Gastroesophageal sphincter (tissue), 4 donors: ENCODE measurements at regions not wholly inside any gene's neighbourhood (a gene's known extent, or its start where the extent isn't known, plus 50 kb on each side); places are given as distances from the start of the nearest gene placed in this dataset.

Source experiments
- ATAC-seq: fragments of 150-250 bp; one replicate; pipeline ENCODE4 v1.9.1; 2016; ENCODE audit warnings: mild to moderate bottlenecking, moderate library complexity
- H3K27ac ChIP-seq, 4 donors: fragments of 200-600 bp; sonication (generic) in 3 of 4; 1 replicate in 3 of 4; 2 replicates in 1 of 4; pipeline ENCODE4 v1.5.1; 2016 to 2019
- H3K27me3 ChIP-seq: fragments of 200-600 bp; sonication (generic); one replicate; pipeline ENCODE4 v1.5.1; 2019
- H3K36me3 ChIP-seq, 2 donors: fragments of 200-600 bp; sonication (generic); one replicate each; pipeline ENCODE4 v1.5.1; 2019; ENCODE audit warnings: control low read depth in 1 of 2
- H3K4me1 ChIP-seq, 3 donors: fragments of 200-600 bp; sonication (generic); 1 replicate in 2 of 3; 2 replicates in 1 of 3; pipeline ENCODE4 v1.5.1; 2016 to 2019; ENCODE audit warnings: control low read depth in 2 of 3
- H3K4me3 ChIP-seq, 2 donors: fragments of 200-600 bp; sonication (generic); one replicate each; pipeline ENCODE4 v1.5.1; 2019; ENCODE audit warnings: mild to moderate bottlenecking in 1 of 2, moderate library complexity in 1 of 2
- H3K9me3 ChIP-seq, 3 donors: fragments of 200-600 bp; sonication (generic); one replicate each; pipeline ENCODE4 v1.5.1; 2017 to 2019; ENCODE audit warnings: control low read depth in 2 of 3
- EP300 ChIP-seq: sonication (generic); formaldehyde crosslinking; IDR thresholded peaks from one replicate; pipeline ENCODE4 v1.6.1; 2017; ENCODE audit warnings: antibody characterized with exemption, mild to moderate bottlenecking
- POLR2A ChIP-seq, 2 donors: fragments of 450-650 bp; IDR thresholded peaks; one replicate each; pipeline ENCODE4 v1.6.1; 2017; ENCODE audit warnings: antibody characterized with exemption in 2 of 2, mild to moderate bottlenecking in 2 of 2, moderate library complexity in 1 of 2
- POLR2AphosphoS5 ChIP-seq: sonication (generic); formaldehyde crosslinking; IDR thresholded peaks from one replicate; pipeline ENCODE4 v1.6.1; 2017; ENCODE audit warnings: antibody characterized with exemption
- WGBS, 2 donors: methylation state at CpG; one replicate each; pipeline ENCODE4 v1.1.5; 2018; ENCODE audit warnings: low coverage in 1 of 2; 5-methylcytosine and 5-hydroxymethylcytosine counted together
- TF ChIP-seq, protein P1 (sequence below), 4 experiments: fragments of 200-600 bp in 2 of 4; fragments of 450-650 bp in 2 of 4; sonication (generic) in 1 of 4; IDR thresholded peaks; one replicate each; pipeline ENCODE4 v1.5.1; 2017 to 2019; ENCODE audit warnings: antibody characterized with exemption in 4 of 4, mild to moderate bottlenecking in 2 of 4, moderate library complexity in 2 of 4

DNA sequence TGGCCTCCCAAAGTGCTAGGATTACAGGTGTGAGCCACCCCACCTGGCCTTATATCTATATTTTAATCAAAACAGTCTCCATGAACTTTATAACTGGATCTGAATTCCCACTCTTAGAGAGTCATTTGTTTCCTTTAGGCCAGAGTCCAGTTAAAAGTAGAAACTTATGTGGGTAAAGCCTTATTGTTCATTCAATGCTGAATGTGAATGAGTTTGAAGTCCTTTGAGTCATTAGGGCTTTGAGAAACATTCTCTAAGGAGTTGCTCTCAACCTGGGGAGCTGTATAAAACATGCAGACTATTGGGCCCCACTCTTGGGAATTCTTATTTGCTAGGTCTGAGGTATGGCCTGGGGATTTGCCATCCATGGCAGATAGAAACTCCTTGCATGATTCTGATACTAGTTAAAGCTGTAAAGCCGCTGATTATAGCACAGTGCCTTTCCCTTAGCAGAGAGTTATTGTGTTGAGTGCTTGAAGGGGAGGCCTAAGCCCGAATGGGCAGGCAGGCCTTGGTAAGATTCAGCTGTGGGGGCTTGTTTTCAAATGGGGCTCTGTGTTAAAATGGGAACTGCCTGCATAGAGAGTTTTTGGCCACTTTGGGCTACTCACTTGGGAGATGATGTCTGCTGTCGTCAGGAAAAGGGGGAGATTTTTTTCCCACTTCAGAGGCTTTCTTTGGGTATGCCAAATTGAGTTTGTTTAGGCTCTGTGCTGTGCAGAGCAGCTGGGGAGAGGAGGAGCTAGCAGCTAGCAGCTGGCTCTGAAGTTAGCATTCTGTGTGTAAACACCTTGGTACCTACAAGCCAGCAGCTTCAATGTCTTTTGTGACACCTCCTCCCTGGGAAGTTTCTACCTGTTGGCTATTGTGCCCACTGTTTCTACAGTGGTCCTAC, 117.5 kb downstream of the DACT1 start:
- Histone ChIP-seq H3K4me1 (peaks cover 3 to 32% (median 12%) of the 10 kb centered on the region in 3 donors), H3K9me3 (no peaks in the 10 kb centered on the region), H3K36me3 (no peaks in the 10 kb centered on the region), H3K27ac (peak overlapping the region in 1 of 4 donors; percentile 22), H3K4me3 (no peak overlapping the region), H3K27me3 (no peaks in the 10 kb centered on the region)
- WGBS, 2 donors, result 75 to 83% methylated on average over 1 to 2 of the region's 3 CpGs
- no peak for ATAC-seq
- TF ChIP-seq POLR2AphosphoS5 (no peak), POLR2A (IDR thresholded peaks at IDR 0.05) (no peak), EP300 (no peak)
- TF ChIP-seq, protein P1, sequence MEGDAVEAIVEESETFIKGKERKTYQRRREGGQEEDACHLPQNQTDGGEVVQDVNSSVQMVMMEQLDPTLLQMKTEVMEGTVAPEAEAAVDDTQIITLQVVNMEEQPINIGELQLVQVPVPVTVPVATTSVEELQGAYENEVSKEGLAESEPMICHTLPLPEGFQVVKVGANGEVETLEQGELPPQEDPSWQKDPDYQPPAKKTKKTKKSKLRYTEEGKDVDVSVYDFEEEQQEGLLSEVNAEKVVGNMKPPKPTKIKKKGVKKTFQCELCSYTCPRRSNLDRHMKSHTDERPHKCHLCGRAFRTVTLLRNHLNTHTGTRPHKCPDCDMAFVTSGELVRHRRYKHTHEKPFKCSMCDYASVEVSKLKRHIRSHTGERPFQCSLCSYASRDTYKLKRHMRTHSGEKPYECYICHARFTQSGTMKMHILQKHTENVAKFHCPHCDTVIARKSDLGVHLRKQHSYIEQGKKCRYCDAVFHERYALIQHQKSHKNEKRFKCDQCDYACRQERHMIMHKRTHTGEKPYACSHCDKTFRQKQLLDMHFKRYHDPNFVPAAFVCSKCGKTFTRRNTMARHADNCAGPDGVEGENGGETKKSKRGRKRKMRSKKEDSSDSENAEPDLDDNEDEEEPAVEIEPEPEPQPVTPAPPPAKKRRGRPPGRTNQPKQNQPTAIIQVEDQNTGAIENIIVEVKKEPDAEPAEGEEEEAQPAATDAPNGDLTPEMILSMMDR (IDR thresholded peaks at IDR 0.05), result no peak

DNA sequence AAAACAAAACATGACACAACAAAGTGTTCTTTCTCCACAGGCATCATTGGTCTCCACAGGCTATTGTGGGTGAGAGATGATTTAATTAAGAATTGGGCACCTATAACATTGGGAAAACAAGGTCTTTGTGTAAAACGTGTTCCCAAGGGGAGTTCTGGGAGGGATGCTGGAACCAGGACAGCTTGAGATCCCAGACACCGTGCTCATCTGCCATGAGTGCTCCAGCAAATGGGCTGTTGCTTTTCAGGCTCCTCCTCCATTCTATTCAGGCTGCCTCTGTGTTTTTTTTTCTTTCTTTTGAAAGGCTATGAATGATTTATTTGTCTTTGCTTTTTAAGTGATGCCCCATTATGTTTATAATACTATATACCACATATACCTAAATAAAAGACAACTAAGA, 122.4 kb downstream of the DACT1 start:
- no peaks in the 10 kb centered on the region for H3K27me3 ChIP-seq
- WGBS, 2 donors, result 39 to 63% methylated on average over 2 of the region's 2 CpGs
- TF ChIP-seq POLR2AphosphoS5 (no peak), EP300 (no peak), POLR2A (IDR thresholded peaks at IDR 0.05) (no peak)

DNA sequence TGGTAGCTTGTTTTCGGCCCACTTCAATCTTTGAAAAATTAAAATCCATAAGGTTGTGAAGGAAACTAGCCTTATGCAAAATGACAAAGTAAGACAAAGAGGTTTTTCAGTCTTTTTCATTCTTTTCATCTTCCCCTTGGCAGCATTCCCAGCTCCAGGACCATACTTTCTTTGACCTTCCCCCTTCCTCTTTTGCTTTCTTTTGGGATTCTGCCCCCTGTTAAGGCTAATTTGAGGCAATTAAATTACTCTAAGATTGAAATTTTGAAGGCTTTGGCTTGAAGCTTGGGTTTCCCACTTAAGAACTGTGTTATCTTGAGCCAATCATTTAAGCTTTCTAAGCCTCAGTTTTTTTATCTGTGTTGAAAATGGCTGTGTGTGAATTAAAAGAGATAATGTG, 124.9 kb downstream of the DACT1 start:
- TF ChIP-seq EP300 (no peak), POLR2AphosphoS5 (no peak), POLR2A (IDR thresholded peaks at IDR 0.05) (no peak)
- TF ChIP-seq, protein P1 (IDR thresholded peaks at IDR 0.05), result no peak
- H3K4me3 ChIP-seq, result no peak overlapping the region
- no peaks in the 10 kb centered on the region for H3K9me3 ChIP-seq
- no peaks in the 10 kb centered on the region for H3K36me3 ChIP-seq
- ATAC-seq, result no peak
- WGBS, 2 donors, result 88 to 100% methylated on average over 1 of the region's 1 CpG
- H3K4me1 ChIP-seq, result no peaks in the 10 kb centered on the region
- H3K27me3 ChIP-seq, result no peaks in the 10 kb centered on the region
- no peak overlapping the region for H3K27ac ChIP-seq

More for the DNA sequence above, 122.4 kb downstream of the DACT1 start:
- Histone ChIP-seq H3K4me3 (no peak overlapping the region), H3K9me3 (no peaks in the 10 kb centered on the region), H3K27ac (no peak overlapping the region), H3K4me1 (peaks cover 0 to 9% (median 6%) of the 10 kb centered on the region in 3 donors), H3K36me3 (no peaks in the 10 kb centered on the region)
- ATAC-seq, result no peak

DNA sequence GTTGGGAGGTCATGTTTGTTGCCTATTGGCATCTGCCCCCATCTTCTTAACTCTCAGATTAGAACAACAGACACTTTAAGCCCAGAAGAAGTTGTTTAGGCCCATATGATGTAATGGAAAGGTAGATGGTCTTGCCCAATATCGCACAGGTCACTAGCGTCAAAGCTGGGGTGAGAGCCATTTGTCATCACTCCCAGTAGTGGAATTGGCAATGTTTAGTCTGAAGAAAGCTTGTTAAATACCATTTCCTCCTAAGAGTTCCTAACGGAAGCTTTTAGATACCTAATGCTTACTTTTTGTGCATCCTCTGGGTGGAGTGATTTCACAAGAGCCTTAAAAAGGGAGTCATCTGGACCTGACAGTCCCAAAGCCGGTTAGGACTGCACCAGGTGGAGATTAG, 125.4 kb downstream of the DACT1 start:
- no peak for ATAC-seq
- H3K36me3 ChIP-seq, result no peaks in the 10 kb centered on the region

DNA sequence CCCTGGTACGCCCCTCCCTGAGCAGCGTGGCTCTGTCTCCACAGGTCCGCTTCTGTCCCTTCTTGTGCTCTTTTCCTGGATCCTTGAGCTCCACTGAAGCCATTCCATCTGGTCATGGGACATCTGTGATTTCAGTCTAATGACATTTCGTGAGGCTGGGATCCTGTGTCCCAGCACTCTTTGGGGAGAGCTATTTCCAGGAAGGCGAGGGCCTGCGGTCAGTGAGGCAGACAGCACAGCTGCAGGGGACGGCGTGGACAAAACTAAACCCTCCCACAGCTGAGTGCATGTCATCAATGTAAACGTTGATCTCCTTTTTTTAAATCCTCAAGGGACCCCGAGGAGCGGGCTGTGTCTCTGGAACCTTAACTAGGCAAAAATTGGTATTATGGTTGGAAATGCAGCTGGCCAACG, 127.7 kb downstream of the DACT1 start:
- Histone ChIP-seq H3K27ac (no peak overlapping the region), H3K4me1 (no peaks in the 10 kb centered on the region), H3K9me3 (no peaks in the 10 kb centered on the region), H3K36me3 (no peaks in the 10 kb centered on the region), H3K4me3 (no peak overlapping the region), H3K27me3 (no peaks in the 10 kb centered on the region)
- WGBS, 2 donors, result 67 to 93% methylated on average over 3 to 8 of the region's 12 CpGs
- no peak for ATAC-seq
- TF ChIP-seq, protein P1 (IDR thresholded peaks at IDR 0.05), result no peak
- TF ChIP-seq EP300, result no peak
- no peak for TF ChIP-seq POLR2AphosphoS5
- no peak for TF ChIP-seq POLR2A (IDR thresholded peaks at IDR 0.05)

More for the DNA sequence above, 125.4 kb downstream of the DACT1 start:
- WGBS, 2 donors, result 68 to 83% methylated on average over 2 to 4 of the region's 4 CpGs
- Histone ChIP-seq H3K9me3 (no peaks in the 10 kb centered on the region), H3K27ac (no peak overlapping the region), H3K4me1 (no peaks in the 10 kb centered on the region), H3K4me3 (no peak overlapping the region), H3K27me3 (no peaks in the 10 kb centered on the region)
- TF ChIP-seq, protein P1 (IDR thresholded peaks at IDR 0.05), result no peak
- TF ChIP-seq POLR2A (IDR thresholded peaks at IDR 0.05) (no peak), EP300 (no peak), POLR2AphosphoS5 (no peak)
